Epithelial cell of proximal tubule (primary cell): ENCODE measurements at regions not wholly inside any gene's neighbourhood (a gene's known extent, or its start where the extent isn't known, plus 50 kb on each side); places are given as distances from the start of the nearest gene placed in this dataset.

Experiments
- DNase-seq: peaks from one replicate; pipeline ENCODE4 v3.0.0-alpha.2; 2011; ENCODE audit warnings: low read depth
- H3K4me3 ChIP-seq: 2 replicates; pipeline ENCODE4 v1.5.1; 2011; ENCODE audit warnings: low read depth, mild to moderate bottlenecking, low read length
- CTCF ChIP-seq: conservative IDR thresholded peaks from 2 replicates; pipeline ENCODE4 v1.5.1; 2012; ENCODE audit warnings: low read depth, mild to moderate bottlenecking, low read length

GRCh38 chr6:37114612-37115011, 55.3 kb upstream of the PIM1 start:
- TF ChIP-seq CTCF, result no peak
- no peak overlapping the region for H3K4me3 ChIP-seq
- DNase-seq, result no peak

- DNase-seq, result no peak
- no peak for TF ChIP-seq CTCF
- H3K4me3 ChIP-seq, result no peak overlapping the region
These were observed 54.6 kb upstream of the PIM1 start for GRCh38 chr6:37115236-37115895.

GRCh38 chr6:37116326-37116725, 53.6 kb upstream of the PIM1 start:
- no peak for TF ChIP-seq CTCF
- H3K4me3 ChIP-seq, result no peak overlapping the region
- DNase-seq, result no peak

GRCh38 chr6:37119387-37119886, 50.5 kb upstream of the PIM1 start:
- TF ChIP-seq CTCF, result no peak
- no peak overlapping the region for H3K4me3 ChIP-seq
- no peak for DNase-seq
